Stimulated activated naive B cell treated with anti-CD40 and anti-IgM and Interleukin-4, amounts not matched to agents 10 μg/mL and 1 μg/mL and 100 μg/mL, for 72 hours (primary cell): ENCODE measurements at regions not wholly inside any gene's neighbourhood (a gene's known extent, or its start where the extent isn't known, plus 50 kb on each side); places are given as distances from the start of the nearest gene placed in this dataset.
"Not testable (repeated sequence)": the region's sequence is repeated elsewhere in the genome, so short reads cannot be mapped to it uniquely, and the experiment has no call there.

ENCODE experiments used
- ATAC-seq, 2 donors: fragments of 150-1000 bp; cut with Tn5 transposase; replicated peaks; 2 replicates each; pipeline ENCODE4 v1.10.0; 2021; ENCODE audit warnings: moderate library complexity in 1 of 2
- DNase-seq: peaks from one replicate; pipeline ENCODE4 v3.0.0; 2021
- H3K27ac Mint-ChIP-seq: one replicate; pipeline ENCODE4 v1.8.0; 2022; ENCODE audit warnings: mild to moderate bottlenecking, mixed read lengths
- H3K27me3 Mint-ChIP-seq, 2 donors: one replicate each; pipeline ENCODE4 v1.8.0; 2022; ENCODE audit warnings: mixed read lengths in 2 of 2
- H3K36me3 Mint-ChIP-seq, 2 donors: one replicate each; pipeline ENCODE4 v1.8.0; 2022; ENCODE audit warnings: mixed read lengths in 2 of 2, mild to moderate bottlenecking in 1 of 2
- H3K4me1 Mint-ChIP-seq, 2 donors: one replicate each; pipeline ENCODE4 v1.8.0; 2022; ENCODE audit warnings: mixed read lengths in 2 of 2, mild to moderate bottlenecking in 1 of 2
- H3K4me3 Mint-ChIP-seq, 2 donors: one replicate each; pipeline ENCODE4 v1.8.0; 2022; ENCODE audit warnings: mild to moderate bottlenecking in 2 of 2, mixed read lengths in 2 of 2, moderate library complexity in 1 of 2
- H3K9me3 Mint-ChIP-seq, 2 donors: one replicate each; pipeline ENCODE4 v1.8.0; 2022; ENCODE audit warnings: mixed read lengths in 2 of 2, mild to moderate bottlenecking in 1 of 2

- Mint-ChIP-seq H3K4me3 (no peak overlapping the region), H3K4me1 (peaks cover 5 to 9% of the 10 kb centered on the region in 2 donors), H3K9me3 (peaks cover 0 to 4% of the 10 kb centered on the region in 2 donors), H3K36me3 (peaks cover 13 to 23% of the 10 kb centered on the region in 2 donors), H3K27me3 (no peaks in the 10 kb centered on the region), H3K27ac (no peak overlapping the region)
- DNase-seq (no peak), ATAC-seq (no peak)
Measured at GRCh38 chr7:65804887-65805286, 68.0 kb upstream of the VKORC1L1 start.

GRCh38 chr7:65807067-65807466 lies 65.8 kb upstream of the VKORC1L1 start:
- H3K27ac Mint-ChIP-seq, H3K4me3 Mint-ChIP-seq, ATAC-seq, DNase-seq, H3K9me3 Mint-ChIP-seq, H3K27me3 Mint-ChIP-seq: not testable (repeated sequence)
- peaks cover 7 to 12% of the 10 kb centered on the region in 2 donors for H3K4me1 Mint-ChIP-seq
- H3K36me3 Mint-ChIP-seq, result peaks cover 15 to 22% of the 10 kb centered on the region in 2 donors

- ATAC-seq, result peak; percentile 88 to 95
- Mint-ChIP-seq H3K4me1 (peaks cover 7 to 12% of the 10 kb centered on the region in 2 donors), H3K27me3 (no peaks in the 10 kb centered on the region), H3K27ac (peak overlapping the region; percentile 48), H3K4me3 (peak overlapping the region in 1 of 2 donors; percentile 11), H3K36me3 (peaks cover 12 to 20% of the 10 kb centered on the region in 2 donors), H3K9me3 (peaks cover 0 to 4% of the 10 kb centered on the region in 2 donors)
- DNase-seq, result peak; percentile 50
Measured at GRCh38 chr7:65809259-65809981, 63.5 kb upstream of the VKORC1L1 start.

GRCh38 chr7:65809982-65810288 lies 62.9 kb upstream of the VKORC1L1 start:
- H3K9me3 Mint-ChIP-seq, result peaks cover 0 to 4% of the 10 kb centered on the region in 2 donors
- peaks cover 7 to 12% of the 10 kb centered on the region in 2 donors for H3K4me1 Mint-ChIP-seq
- no peaks in the 10 kb centered on the region for H3K27me3 Mint-ChIP-seq
- H3K36me3 Mint-ChIP-seq, result peaks cover 11 to 15% of the 10 kb centered on the region in 2 donors
- peak overlapping the region in 1 of 2 donors; percentile 11 for H3K4me3 Mint-ChIP-seq
- H3K27ac Mint-ChIP-seq, result no peak overlapping the region
- no peak for DNase-seq
- no peak for ATAC-seq

GRCh38 chr7:65812281-65812680 lies 60.6 kb upstream of the VKORC1L1 start:
- Mint-ChIP-seq H3K4me1 (peaks cover 7 to 12% of the 10 kb centered on the region in 2 donors), H3K36me3 (peaks cover 11 to 15% of the 10 kb centered on the region in 2 donors), H3K27me3 (no peaks in the 10 kb centered on the region), H3K27ac (no peak overlapping the region), H3K9me3 (peaks cover 0 to 4% of the 10 kb centered on the region in 2 donors), H3K4me3 (no peak overlapping the region)
- no peak for ATAC-seq
- no peak for DNase-seq

GRCh38 chr7:65814556-65815167 lies 58.2 kb upstream of the VKORC1L1 start:
- not testable (repeated sequence) for H3K36me3 Mint-ChIP-seq, ATAC-seq, H3K4me1 Mint-ChIP-seq, H3K4me3 Mint-ChIP-seq, H3K27me3 Mint-ChIP-seq, H3K27ac Mint-ChIP-seq, DNase-seq, H3K9me3 Mint-ChIP-seq

GRCh38 chr7:65820287-65820950 lies 52.5 kb upstream of the VKORC1L1 start:
- ATAC-seq (no peak), DNase-seq (no peak)
- Mint-ChIP-seq H3K36me3 (peaks cover 0 to 4% of the 10 kb centered on the region in 2 donors), H3K27me3 (no peaks in the 10 kb centered on the region), H3K4me1 (no peaks in the 10 kb centered on the region), H3K9me3 (no peaks in the 10 kb centered on the region), H3K4me3 (no peak overlapping the region), H3K27ac (no peak overlapping the region)
